ENCODE measurements at regions not wholly inside any gene's neighbourhood (a gene's known extent, or its start where the extent isn't known, plus 50 kb on each side); places are given as distances from the start of the nearest gene placed in this dataset.

GRCh38 chr16:35750157-35750689, 2290.8 kb downstream of the TP53TG3F start:
- intact Hi-C loops (cut with DNase I), result no loop called here
- DNase-seq (ENCODE audit: low spot score in 2 of 2), result peak in 1 of 2 donors; percentile 43
- Histone ChIP-seq H3K4me1 (no peaks in the 10 kb centered on the region), H3K9me3 (no peaks in the 10 kb centered on the region), H3K36me3 (no peaks in the 10 kb centered on the region), H3K27ac (no peak overlapping the region), H3K4me3 (no peak overlapping the region), H3K27me3 (no peaks in the 10 kb centered on the region)
- TF ChIP-seq CTCF (IDR thresholded peaks at IDR 0.05), result no peak

- H3K27ac ChIP-seq, result no peak overlapping the region
- H3K4me1 ChIP-seq, result no peaks in the 10 kb centered on the region
- H3K27me3 ChIP-seq, result no peaks in the 10 kb centered on the region
- H3K9me3 ChIP-seq, result no peaks in the 10 kb centered on the region
- H3K4me3 ChIP-seq, result no peak overlapping the region
- peak in 1 of 2 donors; percentile 42 for DNase-seq (ENCODE audit: low spot score in 2 of 2)
- no peaks in the 10 kb centered on the region for H3K36me3 ChIP-seq
- TF ChIP-seq CTCF (IDR thresholded peaks at IDR 0.05), result no peak
- intact Hi-C loops (cut with DNase I), result no loop called here
Observed at GRCh38 chr16:35750701-35751104, 2291.3 kb downstream of the TP53TG3F start.

GRCh38 chr16:35751191-35751941, 2292.0 kb downstream of the TP53TG3F start:
- Histone ChIP-seq H3K27ac (no peak overlapping the region), H3K27me3 (no peaks in the 10 kb centered on the region), H3K4me3 (no peak overlapping the region), H3K9me3 (no peaks in the 10 kb centered on the region), H3K36me3 (no peaks in the 10 kb centered on the region), H3K4me1 (no peaks in the 10 kb centered on the region)
- TF ChIP-seq CTCF (IDR thresholded peaks at IDR 0.05), result no peak
- intact Hi-C loops (cut with DNase I), result no loop called here
- DNase-seq (ENCODE audit: low spot score in 2 of 2), result peak in 1 of 2 donors; percentile 46

- H3K9me3 ChIP-seq, result no peaks in the 10 kb centered on the region
- intact Hi-C loops (cut with DNase I), result no loop called here
- no peak for TF ChIP-seq CTCF (IDR thresholded peaks at IDR 0.05)
- H3K4me3 ChIP-seq, result no peak overlapping the region
- no peaks in the 10 kb centered on the region for H3K27me3 ChIP-seq
- H3K36me3 ChIP-seq, result no peaks in the 10 kb centered on the region
- H3K27ac ChIP-seq, result no peak overlapping the region
- peak in 1 of 2 donors; percentile 37 for DNase-seq (ENCODE audit: low spot score in 2 of 2)
- H3K4me1 ChIP-seq, result no peaks in the 10 kb centered on the region
Observed at GRCh38 chr16:35752012-35752772, 2292.8 kb downstream of the TP53TG3F start.

- H3K9me3 ChIP-seq, result no peaks in the 10 kb centered on the region
- no peaks in the 10 kb centered on the region for H3K4me1 ChIP-seq
Observed at GRCh38 chr16:35752773-35753558, 2293.6 kb downstream of the TP53TG3F start.

More at GRCh38 chr16:35752773-35753558, 2293.6 kb downstream of the TP53TG3F start:
- Histone ChIP-seq H3K27me3 (no peaks in the 10 kb centered on the region), H3K36me3 (no peaks in the 10 kb centered on the region), H3K27ac (no peak overlapping the region), H3K4me3 (no peak overlapping the region)
- intact Hi-C loops (cut with DNase I), result no loop called here
- DNase-seq (ENCODE audit: low spot score in 2 of 2), result peak in 1 of 2 donors; percentile 43
- TF ChIP-seq CTCF (IDR thresholded peaks at IDR 0.05), result no peak
